ENCODE measurements at regions not wholly inside any gene's neighbourhood (a gene's known extent, or its start where the extent isn't known, plus 50 kb on each side); places are given as distances from the start of the nearest gene placed in this dataset.

DNA sequence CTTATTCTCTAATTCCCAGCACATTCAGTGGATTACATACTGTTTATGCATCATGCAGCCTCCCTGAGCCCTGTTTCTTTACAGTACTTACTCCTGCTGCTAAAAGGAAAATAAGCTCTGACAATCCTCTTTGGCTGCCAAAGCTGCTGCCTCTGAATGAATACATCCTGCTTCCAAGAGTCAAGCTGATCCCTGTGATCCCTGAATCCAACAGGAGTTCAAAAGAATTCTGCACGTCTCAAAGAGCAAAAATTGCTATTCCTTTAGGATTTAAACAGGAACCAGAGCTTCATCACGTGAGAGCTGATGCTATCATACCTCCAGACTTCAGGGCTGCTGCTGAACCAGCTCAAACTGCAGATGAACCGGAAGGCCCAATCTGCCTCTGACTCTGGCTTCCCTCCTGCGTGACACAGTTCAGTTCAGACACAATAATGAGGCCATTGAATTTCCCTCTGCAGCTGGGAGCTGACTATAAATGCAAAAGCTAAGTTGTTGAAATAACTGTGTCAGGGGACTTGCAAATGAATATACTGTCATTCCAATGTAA, 851.0 kb upstream of the PHF14 start:
- DNase-seq (no peak), ATAC-seq (ENCODE audit: poor library complexity) (no peak)
- CTCF ChIA-PET, result no interaction called here
- H3K36me3 Mint-ChIP-seq (ENCODE audit: low read depth), result no peaks in the 10 kb centered on the region
- no peak overlapping the region for H3K4me3 Mint-ChIP-seq
- H3K27ac Mint-ChIP-seq, result no peak overlapping the region
- H3K4me1 Mint-ChIP-seq (ENCODE audit: low read depth), result no peaks in the 10 kb centered on the region
- Histone ChIP-seq H3K4me3 (ENCODE audit: low read length) (no peak overlapping the region), H3K9me3 (ENCODE audit: control insufficient read depth in 1 of 2, insufficient read depth in 1 of 2, low read length in 2 of 2) (no peaks in the 10 kb centered on the region), H3K27ac (ENCODE audit: low read depth in 1 of 2, low read length in 2 of 2) (no peak overlapping the region), H3K27me3 (ENCODE audit: control insufficient read depth in 1 of 2, insufficient read depth in 2 of 2, low read length in 2 of 2) (no peaks in the 10 kb centered on the region), H3K4me1 (ENCODE audit: insufficient read depth, low read length) (no peaks in the 10 kb centered on the region), H3K36me3 (ENCODE audit: insufficient read depth, low read length) (no peaks in the 10 kb centered on the region)
- intact Hi-C loops (cut with DNase I, micrococcal nuclease), result no loop called here
- H3K27me3 Mint-ChIP-seq, result no peaks in the 10 kb centered on the region
- peaks cover 6% of the 10 kb centered on the region for H3K9me3 Mint-ChIP-seq
- POLR2A ChIA-PET, result no interaction called here
- TF ChIP-seq, protein P1, sequence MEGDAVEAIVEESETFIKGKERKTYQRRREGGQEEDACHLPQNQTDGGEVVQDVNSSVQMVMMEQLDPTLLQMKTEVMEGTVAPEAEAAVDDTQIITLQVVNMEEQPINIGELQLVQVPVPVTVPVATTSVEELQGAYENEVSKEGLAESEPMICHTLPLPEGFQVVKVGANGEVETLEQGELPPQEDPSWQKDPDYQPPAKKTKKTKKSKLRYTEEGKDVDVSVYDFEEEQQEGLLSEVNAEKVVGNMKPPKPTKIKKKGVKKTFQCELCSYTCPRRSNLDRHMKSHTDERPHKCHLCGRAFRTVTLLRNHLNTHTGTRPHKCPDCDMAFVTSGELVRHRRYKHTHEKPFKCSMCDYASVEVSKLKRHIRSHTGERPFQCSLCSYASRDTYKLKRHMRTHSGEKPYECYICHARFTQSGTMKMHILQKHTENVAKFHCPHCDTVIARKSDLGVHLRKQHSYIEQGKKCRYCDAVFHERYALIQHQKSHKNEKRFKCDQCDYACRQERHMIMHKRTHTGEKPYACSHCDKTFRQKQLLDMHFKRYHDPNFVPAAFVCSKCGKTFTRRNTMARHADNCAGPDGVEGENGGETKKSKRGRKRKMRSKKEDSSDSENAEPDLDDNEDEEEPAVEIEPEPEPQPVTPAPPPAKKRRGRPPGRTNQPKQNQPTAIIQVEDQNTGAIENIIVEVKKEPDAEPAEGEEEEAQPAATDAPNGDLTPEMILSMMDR (IDR thresholded peaks at IDR 0.05), result no peak

DNA sequence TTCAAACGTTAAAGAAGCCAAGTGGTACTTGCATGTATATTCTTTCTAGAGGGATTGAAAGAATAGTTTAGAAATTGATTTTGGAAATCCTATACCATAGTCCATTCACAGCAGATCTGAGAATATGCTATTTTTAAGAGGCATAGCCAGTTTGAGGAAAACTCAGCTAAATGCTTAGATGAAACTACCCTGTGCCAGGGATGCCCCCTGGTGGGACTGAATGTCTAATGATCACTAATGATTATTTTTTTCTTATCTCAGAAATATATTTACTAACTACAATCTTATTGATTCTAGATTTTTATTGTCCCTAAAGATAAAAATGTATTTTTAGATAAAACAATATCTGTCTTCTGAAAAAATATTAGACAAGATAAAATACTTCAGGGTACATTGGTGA, 844.9 kb upstream of the PHF14 start:
- no peaks in the 10 kb centered on the region for H3K4me1 Mint-ChIP-seq (ENCODE audit: low read depth)
- no peak overlapping the region for H3K27ac Mint-ChIP-seq
- Histone ChIP-seq H3K36me3 (ENCODE audit: insufficient read depth, low read length) (no peaks in the 10 kb centered on the region), H3K4me3 (ENCODE audit: low read length) (no peak overlapping the region), H3K27me3 (ENCODE audit: control insufficient read depth in 1 of 2, insufficient read depth in 2 of 2, low read length in 2 of 2) (no peaks in the 10 kb centered on the region), H3K27ac (ENCODE audit: low read depth in 1 of 2, low read length in 2 of 2) (no peak overlapping the region), H3K4me1 (ENCODE audit: insufficient read depth, low read length) (no peaks in the 10 kb centered on the region), H3K9me3 (ENCODE audit: control insufficient read depth in 1 of 2, insufficient read depth in 1 of 2, low read length in 2 of 2) (no peaks in the 10 kb centered on the region)
- intact Hi-C loops (cut with DNase I, micrococcal nuclease), result no loop called here
- H3K27me3 Mint-ChIP-seq, result no peaks in the 10 kb centered on the region
- TF ChIP-seq, protein P1 (IDR thresholded peaks at IDR 0.05), result no peak
- POLR2A ChIA-PET, result no interaction called here
- no peak overlapping the region for H3K4me3 Mint-ChIP-seq
- CTCF ChIA-PET, result no interaction called here
- no peaks in the 10 kb centered on the region for H3K36me3 Mint-ChIP-seq (ENCODE audit: low read depth)
- no peak for DNase-seq
- ATAC-seq (ENCODE audit: poor library complexity), result no peak
- H3K9me3 Mint-ChIP-seq, result peaks cover 2% of the 10 kb centered on the region

DNA sequence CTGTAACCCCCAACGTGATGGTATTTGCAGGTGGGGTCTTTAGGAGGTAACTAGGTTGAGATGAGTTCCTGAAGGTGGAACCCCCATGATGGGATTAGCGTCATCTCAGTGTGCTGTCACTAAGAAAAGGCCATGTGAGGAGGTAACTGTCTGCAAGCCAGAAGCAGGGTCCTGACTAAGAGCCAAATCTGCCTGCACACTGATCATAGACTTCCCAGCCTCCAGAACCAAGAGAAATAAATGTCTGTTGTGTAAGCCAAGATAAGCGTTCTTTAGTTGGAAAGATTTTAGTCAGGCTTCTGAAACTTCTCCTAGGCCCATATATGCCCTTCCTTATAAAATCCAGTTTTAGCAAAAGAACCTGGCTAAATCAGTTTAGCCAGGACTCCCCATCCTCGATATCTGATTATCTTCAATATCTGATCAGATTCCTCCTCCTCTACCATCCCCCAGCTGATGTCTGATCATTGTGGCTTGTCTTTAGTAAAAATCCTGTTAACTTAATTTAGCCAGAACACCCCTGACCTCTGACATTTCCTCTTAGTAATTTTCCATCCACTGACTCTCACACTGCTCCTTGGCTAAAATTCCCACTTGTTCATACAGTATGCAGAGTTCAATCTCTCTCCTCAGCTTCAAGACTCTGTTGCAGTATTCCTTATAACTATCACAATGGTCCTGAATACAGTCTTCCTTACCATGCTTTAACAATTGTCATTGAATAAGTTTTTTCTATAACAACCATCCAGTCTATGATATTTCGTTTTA, 835.4 kb upstream of the PHF14 start:
- CTCF ChIA-PET, result no interaction called here
- H3K27ac Mint-ChIP-seq, result no peak overlapping the region

More for the DNA sequence above, 835.4 kb upstream of the PHF14 start:
- intact Hi-C loops (cut with DNase I, micrococcal nuclease), result no loop called here
- Mint-ChIP-seq H3K4me1 (ENCODE audit: low read depth) (no peaks in the 10 kb centered on the region), H3K27me3 (no peaks in the 10 kb centered on the region), H3K36me3 (ENCODE audit: low read depth) (no peaks in the 10 kb centered on the region), H3K4me3 (no peak overlapping the region), H3K9me3 (no peaks in the 10 kb centered on the region)
- Histone ChIP-seq H3K27me3 (ENCODE audit: control insufficient read depth in 1 of 2, insufficient read depth in 2 of 2, low read length in 2 of 2) (no peaks in the 10 kb centered on the region), H3K9me3 (ENCODE audit: control insufficient read depth in 1 of 2, insufficient read depth in 1 of 2, low read length in 2 of 2) (peaks cover 0 to 4% of the 10 kb centered on the region in 2 experiments), H3K36me3 (ENCODE audit: insufficient read depth, low read length) (no peaks in the 10 kb centered on the region), H3K4me3 (ENCODE audit: low read length) (no peak overlapping the region), H3K27ac (ENCODE audit: low read depth in 1 of 2, low read length in 2 of 2) (no peak overlapping the region), H3K4me1 (ENCODE audit: insufficient read depth, low read length) (no peaks in the 10 kb centered on the region)
- DNase-seq, result no peak
- TF ChIP-seq, protein P1 (IDR thresholded peaks at IDR 0.05), result no peak
- no peak for ATAC-seq (ENCODE audit: poor library complexity)
- POLR2A ChIA-PET, result no interaction called here
